GM18858 (cell line): ENCODE measurements at regions not wholly inside any gene's neighbourhood (a gene's known extent, or its start where the extent isn't known, plus 50 kb on each side); places are given as distances from the start of the nearest gene placed in this dataset.

Experiments used
- ATAC-seq: cut with Tn5 transposase; IDR thresholded peaks from one replicate; pipeline ENCODE4 v1.9.1; 2021; ENCODE audit not compliant: unreplicated experiment

GRCh38 chr18:73261923-73262322, 394.1 kb upstream of the NETO1 start:
- no peak for ATAC-seq

- ATAC-seq: no peak
Measured at GRCh38 chr18:73261243-73261642, 393.5 kb upstream of the NETO1 start.

GRCh38 chr18:73258375-73259087, 390.7 kb upstream of the NETO1 start:
- ATAC-seq: no peak

GRCh38 chr18:73254564-73254963, 386.8 kb upstream of the NETO1 start:
- no peak for ATAC-seq

- no peak for ATAC-seq
Measured at GRCh38 chr18:73249030-73249429, 381.2 kb upstream of the NETO1 start.

- ATAC-seq: no peak
Measured at GRCh38 chr18:73246763-73247162, 379.0 kb upstream of the NETO1 start.

- no peak for ATAC-seq
Measured at GRCh38 chr18:73245345-73245744, 377.6 kb upstream of the NETO1 start.

GRCh38 chr18:73244401-73244800, 376.6 kb upstream of the NETO1 start:
- ATAC-seq: no peak

GRCh38 chr18:73240899-73241298, 373.1 kb upstream of the NETO1 start:
- ATAC-seq: no peak

- ATAC-seq: no peak
Measured at GRCh38 chr18:73235921-73236320, 368.1 kb upstream of the NETO1 start.

GRCh38 chr18:73235491-73235890, 367.7 kb upstream of the NETO1 start:
- peak; percentile 91 for ATAC-seq

GRCh38 chr18:73232933-73233332, 365.1 kb upstream of the NETO1 start:
- peak; percentile 61 for ATAC-seq

GRCh38 chr18:73220663-73221062, 352.9 kb upstream of the NETO1 start:
- ATAC-seq: no peak

GRCh38 chr18:73218293-73218692, 350.5 kb upstream of the NETO1 start:
- no peak for ATAC-seq

GRCh38 chr18:73214970-73215369, 347.2 kb upstream of the NETO1 start:
- ATAC-seq: no peak

GRCh38 chr18:73212442-73212841, 344.7 kb upstream of the NETO1 start:
- no peak for ATAC-seq

GRCh38 chr18:73201940-73202339, 334.2 kb upstream of the NETO1 start:
- ATAC-seq: no peak

GRCh38 chr18:73199151-73199550, 331.4 kb upstream of the NETO1 start:
- ATAC-seq: no peak

GRCh38 chr18:73189718-73190117, 321.9 kb upstream of the NETO1 start:
- no peak for ATAC-seq

GRCh38 chr18:73168236-73168635, 300.4 kb upstream of the NETO1 start:
- no peak for ATAC-seq

GRCh38 chr18:73164430-73164829, 296.6 kb upstream of the NETO1 start:
- no peak for ATAC-seq

- no peak for ATAC-seq
Measured at GRCh38 chr18:73163236-73163635, 295.4 kb upstream of the NETO1 start.

- ATAC-seq: no peak
Measured at GRCh38 chr18:73156117-73156516, 288.3 kb upstream of the NETO1 start.
